ENCODE measurements at regions not wholly inside any gene's neighbourhood (a gene's known extent, or its start where the extent isn't known, plus 50 kb on each side); places are given as distances from the start of the nearest gene placed in this dataset.
A peak's percentile ranks its signal among the peaks of the same experiment; 100 is the strongest.
"Not testable (repeated sequence)": the region's sequence is repeated elsewhere in the genome, so short reads cannot be mapped to it uniquely, and the experiment has no call there.

DNA sequence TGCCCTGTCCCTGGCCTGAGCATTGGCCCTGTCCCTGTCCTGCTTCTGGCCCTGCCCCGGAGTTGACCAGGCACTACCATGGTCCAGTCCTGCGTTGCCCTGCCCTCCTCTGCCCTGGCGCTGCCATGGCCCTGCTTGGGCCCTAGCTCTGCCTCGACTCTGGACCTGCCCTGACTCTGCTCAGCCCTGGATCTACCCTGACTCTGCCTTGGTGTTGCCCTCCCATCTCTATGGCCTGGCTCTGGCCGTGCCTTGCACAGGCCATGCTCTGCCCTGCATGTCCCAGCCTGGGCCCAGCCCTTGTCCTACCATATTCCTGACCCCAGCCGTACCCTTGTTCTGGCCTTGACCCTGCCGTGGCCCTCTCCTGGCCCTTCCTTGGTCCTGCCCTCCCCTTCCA lies 235.7 kb downstream of the GOLGA6L6 start:
- DNase-seq, result not testable (repeated sequence)

DNA sequence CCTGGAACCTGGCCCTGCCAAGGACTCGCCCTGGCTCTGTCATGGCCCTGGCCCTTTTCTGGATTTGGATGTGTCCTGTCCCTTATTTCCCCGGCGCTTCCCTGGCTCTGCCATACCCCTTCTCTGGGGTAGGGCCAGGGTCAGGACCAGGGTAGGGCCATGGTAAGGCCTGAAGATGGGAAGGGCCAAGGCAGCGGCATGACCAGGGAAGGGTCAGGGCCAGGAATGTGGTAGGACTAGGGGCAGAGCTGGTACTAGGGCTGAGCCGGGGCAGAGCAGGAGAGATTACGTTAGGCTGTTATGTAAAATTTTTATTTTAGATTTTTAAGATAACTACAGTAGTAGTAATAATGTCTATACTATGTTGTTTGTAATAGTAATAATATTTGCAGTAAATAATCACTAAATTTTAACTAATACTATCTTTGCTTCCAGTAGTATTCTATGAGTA lies 236.6 kb downstream of the GOLGA6L6 start:
- not testable (repeated sequence) for DNase-seq

DNA sequence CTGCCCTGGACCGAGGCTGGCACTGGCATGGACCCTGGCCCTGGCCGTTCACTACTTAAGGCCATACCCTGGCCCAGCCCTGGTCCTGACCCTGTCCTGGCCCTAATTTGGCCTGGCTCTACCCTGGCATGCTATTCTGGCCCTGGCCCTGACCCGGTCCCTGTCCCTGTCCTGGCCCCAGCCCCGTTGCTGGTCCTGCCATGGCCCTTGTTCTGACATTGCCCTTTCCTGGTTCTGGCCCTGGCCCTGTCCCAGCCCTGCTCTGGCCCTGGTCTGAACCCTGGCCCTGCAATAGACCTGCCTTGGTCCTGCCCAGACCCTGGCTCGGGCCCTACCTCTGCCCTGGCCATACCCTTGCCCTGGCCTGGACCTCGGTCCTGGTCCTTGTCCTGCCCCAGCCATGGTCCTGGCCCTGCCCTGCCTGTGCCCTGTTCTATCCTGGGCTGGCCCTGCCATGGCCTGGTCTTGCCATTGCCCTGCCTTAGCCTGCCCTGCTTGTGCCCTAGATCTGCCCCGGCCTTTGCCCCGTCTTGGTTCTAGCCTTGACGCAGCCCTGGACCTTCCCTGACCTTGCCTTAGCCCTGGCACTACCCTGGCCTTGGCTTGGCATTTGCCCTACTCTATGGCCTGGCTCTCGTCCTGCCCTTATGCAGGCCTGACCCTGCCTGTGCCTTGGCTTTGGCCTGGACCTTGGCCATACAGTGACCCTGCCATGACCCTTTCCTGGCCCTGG lies 237.2 kb downstream of the GOLGA6L6 start:
- peak; percentile 61 for DNase-seq

DNA sequence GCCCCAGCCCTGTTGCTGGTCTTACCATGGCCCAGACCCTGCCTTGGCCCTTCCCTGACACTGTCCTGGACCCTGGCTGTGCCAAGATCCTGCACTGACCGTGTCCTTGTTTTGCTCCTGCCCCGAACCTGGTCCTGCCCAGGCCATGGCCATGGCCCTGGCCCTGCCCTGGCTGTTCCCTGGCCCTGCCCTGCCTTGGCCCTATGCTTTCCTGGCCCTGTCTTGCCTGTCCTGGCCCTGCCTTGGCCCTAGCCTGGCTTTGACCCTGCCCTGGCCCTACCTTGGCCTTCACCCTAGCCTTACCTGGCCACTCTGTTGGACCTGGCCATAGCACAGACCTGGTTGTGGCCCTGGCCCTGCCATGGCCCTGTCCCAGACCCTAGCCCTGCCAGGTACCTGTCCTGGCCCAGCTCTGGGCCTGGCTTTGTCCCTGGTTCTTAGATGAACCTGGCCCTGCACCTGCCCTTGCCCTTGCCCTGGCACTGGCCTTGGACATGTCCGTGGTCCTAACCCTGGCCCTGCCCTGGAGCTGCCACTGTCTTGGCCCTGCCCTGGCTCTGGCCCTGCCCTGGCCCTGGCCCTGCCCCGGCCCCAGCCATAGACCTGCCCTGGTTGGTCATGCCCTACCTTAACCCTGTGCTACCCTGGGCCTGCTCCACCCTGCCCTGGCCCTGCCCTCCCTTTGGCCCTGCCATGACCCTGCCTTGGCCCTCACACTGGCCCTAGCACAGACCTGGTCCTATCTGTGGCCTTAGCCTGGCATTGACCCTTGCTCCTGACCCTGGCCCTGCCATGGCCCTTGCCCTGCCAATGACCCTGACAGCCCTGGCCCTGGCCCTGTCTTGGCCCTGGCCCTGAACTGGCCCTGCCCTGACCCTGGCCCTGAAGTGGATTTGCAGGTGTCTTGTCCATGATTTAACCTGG lies 238.1 kb downstream of the GOLGA6L6 start:
- peak; percentile 65 for DNase-seq

DNA sequence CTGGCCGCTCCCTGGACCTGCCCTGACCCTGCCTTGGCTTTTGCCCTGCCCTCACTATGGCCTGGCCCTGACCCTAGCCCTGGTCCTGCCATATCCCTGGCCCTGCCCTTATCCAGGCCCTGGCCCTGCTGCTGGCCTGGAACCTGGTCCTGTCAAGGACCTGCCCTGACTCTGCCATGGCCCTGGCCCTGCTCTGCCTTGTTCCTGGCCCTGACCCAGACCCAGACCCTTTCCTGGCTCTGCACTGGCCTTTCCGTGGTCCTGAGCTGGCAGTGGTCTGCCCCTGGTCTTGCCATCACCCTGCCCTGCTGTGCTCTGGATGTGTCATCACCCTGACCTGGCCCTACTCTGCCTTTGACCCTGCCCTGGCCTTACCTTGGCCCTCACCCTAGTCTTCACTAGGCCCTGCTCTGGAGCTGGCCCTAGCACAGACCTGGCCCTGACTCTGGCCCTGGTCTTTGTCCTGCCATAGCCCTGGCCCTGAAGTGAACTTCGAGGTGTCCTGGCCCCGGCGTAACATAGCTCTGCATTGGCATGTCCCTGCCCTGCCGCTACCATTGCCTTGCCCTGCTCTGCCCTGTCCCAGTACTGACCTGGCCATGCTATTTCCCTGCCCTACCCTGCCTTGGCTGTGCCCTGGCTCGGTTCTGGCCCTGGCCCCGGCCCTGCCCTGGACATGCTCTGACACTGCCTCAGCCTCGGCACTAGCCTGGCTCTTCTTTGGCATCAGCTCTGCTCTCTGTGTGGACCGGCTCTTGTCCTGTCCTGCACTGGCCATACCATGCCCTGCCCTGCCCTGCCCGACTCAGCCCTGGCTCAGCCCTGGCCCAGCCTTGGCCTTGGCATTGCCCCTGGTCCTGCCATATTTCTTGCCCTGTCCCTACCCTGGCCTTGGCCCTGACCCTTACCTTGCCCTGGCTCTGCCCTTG lies 239.2 kb downstream of the GOLGA6L6 start:
- DNase-seq, result peak; percentile 64

DNA sequence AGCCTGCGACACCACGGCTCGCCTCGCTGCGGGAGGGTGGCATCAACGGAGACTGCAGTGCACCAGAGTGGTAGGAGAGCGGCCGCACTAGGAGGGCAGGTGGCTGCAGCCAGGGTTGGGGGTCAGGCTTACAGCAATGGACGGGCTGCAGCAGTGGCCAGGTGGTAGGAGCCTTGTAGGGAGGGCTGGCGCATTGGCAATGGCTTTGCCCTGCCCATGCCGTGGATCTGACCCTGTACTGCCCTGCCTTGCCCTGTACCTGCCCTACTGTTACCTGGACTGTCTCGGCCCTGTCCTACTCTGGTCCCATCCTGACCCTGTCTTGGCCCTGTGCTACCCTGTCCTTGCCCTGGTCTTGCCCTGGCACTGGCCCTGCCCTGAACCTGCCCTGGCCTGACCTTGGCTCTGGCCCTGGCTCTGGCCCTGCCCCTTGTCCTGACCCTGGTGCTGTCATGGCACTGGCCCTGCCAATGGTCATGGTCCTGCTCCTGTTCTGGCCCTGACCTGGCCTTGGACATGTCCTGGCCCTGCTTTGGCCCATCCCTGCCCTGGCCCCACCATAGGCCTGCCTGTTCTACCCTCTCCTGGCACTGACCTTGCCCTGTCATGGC lies 240.0 kb downstream of the GOLGA6L6 start:
- DNase-seq, result peak; percentile 66

DNA sequence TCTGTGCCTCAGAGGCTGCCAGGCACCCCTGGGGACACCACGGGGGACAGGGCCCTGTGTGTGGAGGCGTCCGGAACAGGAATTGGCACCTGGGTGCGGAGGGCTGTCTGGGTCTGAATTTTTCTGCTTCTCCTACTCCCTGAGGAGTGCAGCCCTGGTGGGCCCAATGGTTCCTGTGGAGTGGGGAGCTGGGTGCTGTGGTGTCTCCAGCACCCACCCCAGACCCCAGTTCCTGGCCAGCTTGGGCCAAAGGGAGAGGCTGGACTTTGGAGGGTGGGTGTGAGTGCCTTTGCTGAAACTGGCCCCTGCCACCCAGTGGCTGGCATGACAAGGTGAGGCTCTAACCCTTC lies 240.6 kb downstream of the GOLGA6L6 start:
- peak; percentile 63 for DNase-seq

DNA sequence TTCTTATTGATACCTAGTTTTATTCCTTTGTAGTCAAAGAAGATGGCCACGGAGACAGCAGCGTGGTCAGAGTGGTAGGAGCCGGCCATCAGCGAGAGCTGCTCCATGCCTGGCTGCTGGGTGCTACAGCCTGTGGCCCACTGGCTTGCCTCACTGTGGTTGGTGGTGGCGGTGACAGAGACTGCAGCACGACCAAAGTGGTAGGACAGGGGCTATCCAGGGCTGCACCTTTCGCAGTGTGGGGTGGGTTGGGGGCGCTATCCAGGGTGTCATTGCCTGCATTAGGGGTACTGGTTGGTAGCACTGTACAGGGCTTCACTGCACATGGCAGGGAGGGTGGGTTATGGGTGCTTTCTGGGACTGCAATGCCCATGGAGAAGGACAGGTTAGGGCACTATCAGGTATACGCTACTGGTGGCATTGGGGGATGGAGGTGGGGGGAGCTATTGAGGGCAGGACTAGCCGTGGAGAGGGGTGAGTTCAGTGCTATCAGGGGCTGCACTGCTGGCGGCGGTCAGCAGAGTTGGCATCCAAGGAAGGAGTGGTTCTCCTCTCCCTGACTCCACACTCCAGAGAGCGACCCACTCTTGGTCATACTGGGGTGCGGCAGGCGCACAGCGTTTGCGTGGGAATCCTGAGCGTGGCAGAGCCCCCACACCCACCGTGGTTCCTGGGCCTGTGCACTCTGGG lies 241.1 kb downstream of the GOLGA6L6 start:
- peak; percentile 58 for DNase-seq

DNA sequence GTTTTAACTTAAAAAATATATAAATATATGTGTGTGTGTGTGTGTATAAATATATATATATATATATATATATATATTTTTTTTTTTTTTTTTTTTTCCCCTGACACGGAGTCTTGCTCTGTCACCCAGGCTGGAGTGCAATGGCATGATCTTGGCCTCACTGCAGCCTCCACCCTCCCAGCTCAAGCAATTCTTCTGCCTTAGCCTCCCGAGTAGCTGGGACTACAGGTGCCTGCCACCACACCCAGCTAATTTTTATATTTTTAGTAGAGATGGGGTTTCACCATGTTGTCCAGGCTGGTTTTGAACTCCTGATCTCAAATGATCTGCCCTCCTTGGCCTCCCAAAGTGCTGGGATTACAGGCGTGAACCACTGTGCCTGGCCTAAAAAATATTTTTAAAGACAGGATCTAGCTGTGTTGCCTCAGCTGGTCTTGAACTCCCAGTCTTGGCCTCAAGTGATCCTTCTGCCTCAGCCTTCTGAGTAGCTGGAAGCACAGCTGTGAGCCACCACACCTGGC lies 243.9 kb downstream of the GOLGA6L6 start:
- DNase-seq, result peak; percentile 17

DNA sequence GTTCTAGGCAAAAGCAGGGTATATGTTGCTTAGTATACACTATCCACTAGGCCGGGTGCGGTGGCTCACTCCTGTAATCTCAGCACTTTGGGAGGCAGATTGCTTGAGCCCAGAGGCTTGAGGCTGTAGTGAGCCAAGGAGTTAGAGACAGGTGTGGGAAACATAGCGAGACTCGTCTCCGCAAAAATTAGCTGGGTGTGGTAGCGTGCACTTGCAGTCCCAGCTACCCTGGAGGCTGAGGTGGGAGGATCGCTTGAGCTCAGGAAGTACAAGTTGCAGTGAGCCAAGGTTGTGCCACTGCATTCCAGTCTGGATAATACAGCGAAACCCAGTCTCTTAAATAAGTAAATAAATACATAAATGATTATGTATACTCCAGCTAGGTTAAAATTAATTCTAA lies 245.3 kb downstream of the GOLGA6L6 start:
- peak; percentile 62 for DNase-seq

DNA sequence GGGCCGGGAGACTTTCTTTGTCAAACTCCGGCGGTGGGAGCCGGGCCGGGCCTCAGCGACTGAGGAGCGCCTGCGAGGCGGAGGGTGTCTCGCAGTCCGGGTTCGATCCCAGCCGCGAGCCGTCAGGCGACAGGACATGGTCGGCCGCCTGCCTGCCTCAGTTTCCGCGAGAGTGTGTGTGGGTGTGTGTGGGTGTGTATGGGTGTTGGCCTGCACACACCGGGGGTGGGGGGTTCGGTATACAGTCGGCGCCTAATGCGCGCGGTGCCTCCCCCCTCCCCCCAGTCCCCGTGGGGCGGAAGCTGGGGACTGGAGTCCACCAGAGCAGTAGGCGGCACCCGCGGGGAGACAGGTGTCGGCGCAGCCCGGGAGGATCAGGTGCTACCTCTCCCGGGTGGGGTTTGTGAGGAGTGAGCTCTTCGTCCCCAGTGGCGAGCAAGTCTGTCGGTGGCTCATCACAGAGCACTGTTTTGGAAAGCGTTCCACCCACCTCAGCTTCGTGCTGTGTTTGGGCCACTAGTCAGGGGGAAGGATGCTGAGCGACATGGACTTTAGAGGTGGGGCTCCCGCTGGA lies 246.3 kb downstream of the GOLGA6L6 start:
- DNase-seq, result peak; percentile 63

DNA sequence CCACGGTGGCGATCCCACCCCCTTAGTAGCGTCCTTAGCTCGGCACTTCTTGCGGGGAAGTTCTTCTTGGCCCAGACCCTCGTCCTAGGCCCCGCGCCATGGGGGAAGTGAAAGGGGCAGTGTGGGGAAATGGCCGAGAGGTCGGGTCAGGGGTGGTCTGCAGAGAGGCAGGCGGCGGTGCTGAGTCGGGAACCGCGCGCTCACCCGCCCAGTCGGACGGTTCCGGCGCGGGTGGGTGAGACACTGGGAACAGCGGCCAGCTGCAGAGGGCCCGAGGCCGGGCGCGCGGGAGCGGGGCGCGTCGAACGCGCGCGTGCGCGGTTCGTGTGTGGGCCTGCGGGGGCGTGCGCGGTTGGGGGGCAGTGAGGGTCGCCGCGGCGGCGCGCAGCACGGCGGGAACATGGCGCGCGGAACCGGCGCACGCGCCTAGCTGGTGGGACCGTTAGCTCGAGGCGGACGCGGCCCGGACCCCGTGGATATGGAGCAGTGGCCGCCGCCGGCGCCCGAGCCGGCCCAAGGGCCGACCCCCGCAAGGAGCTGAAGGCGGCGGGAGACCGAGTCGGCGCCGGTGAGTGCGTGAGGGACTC lies 246.9 kb downstream of the GOLGA6L6 start:
- DNase-seq, result peak; percentile 64

DNA sequence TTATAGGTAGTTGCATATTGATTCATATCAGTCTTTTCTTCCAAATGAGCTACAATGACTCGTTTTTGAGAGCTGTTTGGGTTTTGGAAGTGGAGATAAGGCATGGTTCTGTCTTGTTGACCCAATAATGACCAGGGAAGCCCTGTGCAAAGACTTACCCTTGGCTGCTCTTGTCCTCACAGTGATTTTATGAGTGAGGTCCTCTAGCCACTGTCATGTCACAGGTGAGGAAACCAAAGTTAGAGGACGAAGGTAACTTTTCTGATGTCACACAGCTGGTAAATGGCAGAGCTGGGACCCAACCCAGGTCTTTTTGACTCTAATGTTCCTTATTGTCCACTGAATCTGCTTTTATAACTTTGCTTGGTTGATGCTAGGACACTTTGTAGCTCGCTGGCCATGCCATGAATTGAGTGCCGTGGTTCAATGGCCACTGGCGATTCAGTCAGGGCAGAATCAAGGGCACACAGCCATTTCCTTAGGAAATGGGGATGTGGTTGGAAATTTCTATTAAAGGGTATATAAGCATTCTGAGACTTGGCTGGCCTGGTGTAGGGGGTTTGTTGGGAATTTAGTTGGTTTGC lies 249.1 kb downstream of the GOLGA6L6 start:
- peak; percentile 55 for DNase-seq

DNA sequence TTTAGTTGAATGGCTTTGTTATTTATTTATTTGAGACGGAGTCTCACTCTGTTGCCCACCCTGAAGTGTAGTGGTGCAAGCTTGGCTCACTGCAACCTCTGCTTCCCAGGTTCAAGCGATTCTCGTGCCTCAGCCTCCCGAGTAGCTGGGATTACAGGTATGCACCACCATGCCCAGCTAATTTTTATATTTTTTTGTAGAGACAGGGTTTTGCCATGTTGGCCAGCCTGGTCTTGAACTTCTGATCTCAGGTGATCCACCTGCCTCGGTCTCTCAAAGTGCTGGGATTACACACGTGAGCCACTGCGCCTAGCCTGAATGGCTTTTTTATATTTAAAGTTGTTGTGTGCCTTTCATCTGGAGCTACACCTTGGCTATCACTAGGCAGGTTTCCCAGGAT lies 250.0 kb downstream of the GOLGA6L6 start:
- DNase-seq, result peak; percentile 49

DNA sequence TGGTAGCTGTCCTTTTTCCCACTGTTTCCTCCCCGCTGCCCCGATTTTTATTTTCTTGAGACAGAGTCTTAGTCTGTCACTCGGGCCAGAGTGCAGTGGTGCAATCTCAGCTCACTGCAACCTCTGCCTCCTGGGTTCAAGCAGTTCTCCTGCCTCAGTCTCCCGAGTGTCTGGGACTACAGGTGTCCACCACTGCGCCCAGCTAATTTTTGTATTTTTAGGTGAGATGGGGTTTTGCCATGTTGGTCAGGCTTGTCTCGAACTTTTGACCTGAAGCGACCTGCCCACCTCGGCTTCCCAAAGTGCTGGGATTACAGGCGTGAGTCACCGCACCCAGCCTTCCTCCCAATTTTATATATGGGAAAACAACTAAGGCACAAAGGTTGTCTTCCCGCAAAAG lies 251.0 kb downstream of the GOLGA6L6 start:
- peak; percentile 58 for DNase-seq

DNA sequence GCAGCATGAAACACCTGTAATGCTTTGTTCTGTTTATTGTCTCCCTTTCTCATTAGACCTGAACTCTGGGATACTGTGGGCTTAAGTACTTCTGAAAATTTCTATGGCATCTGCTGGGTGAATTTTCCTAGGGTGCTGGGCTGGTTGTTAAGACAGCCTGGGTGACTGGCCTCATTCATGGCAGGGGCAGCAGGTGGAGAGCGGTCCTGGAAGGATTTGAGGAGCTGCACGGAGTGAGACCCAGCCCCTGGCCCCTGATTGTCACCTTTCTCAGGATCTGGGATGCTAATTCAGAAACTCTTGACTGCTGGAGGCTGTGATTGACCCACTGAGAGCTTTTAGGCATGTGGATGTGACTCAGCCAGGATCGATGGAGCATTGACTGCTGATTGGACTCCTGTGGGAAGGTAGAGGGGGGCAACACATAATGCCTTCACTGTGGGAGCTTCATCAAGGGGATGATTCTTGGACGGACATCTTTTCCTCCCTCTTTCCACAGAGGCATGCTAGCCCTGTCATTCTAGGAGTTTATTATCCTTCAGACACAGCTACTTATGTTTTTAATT lies 252.0 kb downstream of the GOLGA6L6 start:
- peak; percentile 41 for DNase-seq

DNA sequence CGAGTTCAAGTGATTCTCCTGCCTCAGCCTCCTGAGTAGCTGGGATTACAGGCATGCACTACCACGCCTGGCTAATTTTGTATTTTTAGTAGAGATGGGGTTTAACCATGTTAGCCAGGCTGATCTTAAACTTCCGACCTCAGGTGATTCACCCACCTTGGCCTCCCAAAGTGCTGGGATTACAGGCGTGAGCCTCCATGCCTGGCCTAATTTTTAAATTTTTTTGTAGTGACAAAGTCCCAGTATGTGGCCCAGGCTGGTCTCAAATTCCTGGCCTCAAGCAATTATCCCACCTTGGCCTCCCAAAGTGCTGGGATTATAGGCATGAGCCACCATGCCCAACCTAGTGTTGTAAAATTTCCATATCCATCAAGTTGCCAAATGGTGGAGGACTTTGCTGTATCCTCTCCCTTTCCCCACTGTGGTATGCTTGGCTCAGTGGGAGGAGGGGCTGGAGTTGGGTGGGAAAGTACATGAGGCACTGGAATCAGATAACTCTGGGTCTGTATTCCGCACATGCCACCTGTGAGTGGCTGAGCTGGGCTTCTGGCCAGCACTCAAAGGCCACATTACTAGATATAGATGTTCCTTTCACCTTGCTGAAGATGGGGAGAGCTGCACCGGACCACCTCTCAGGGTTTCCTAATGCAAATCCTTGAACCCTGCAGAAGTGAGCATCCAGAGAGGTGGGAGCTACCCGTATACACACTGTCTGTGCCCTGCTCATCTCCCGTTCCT lies 252.6 kb downstream of the GOLGA6L6 start:
- peak; percentile 59 for DNase-seq

DNA sequence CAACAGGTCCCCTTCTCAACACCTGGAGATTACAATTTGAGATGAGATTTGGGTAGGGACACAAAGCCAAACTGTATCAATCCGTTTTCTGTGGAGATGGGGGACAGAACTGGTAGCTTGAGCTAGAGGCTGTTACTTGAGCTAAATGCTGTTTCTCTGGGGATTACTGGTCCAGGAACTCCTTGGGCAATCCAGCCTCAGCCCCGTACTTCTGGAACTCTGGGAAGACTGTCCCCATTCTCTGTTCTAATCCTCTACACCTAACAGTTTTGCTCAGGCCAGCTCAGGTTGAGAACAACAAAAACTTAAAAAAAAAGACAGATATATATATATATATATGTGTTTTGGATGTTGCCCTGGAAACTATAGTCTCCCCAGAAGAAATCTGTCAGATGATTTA lies 255.0 kb downstream of the GOLGA6L6 start:
- DNase-seq, result peak; percentile 34

DNA sequence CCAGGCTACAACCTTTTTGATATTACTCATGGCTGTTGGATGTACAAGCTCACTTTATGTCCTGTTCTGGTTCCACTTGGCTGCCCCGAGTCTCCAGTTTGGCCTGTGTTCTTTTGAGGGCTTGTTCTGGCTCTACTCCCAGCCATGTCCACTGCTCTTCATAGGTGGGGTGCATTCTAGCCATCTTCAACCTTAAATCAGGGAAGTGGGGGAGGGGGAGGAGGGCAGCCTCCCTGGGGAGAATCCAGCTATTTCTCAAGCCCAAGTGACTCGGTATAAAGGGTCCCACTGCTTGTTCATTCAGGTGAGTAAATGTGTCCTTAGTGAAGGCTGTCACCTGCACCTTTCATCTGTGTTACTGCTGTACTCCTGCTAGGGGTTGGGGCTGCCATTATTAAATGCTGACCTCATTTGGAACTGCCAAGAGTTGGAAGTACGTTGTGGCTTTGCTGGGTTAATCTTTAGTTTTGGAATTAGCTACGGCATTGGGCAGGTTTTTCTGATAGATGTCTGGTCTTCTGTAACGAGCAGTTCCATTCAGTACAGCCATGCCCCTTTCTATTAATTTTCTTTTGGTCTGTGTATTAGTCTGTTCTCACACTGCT lies 255.8 kb downstream of the GOLGA6L6 start:
- DNase-seq, result peak; percentile 58
